ENCODE measurements at regions not wholly inside any gene's neighbourhood (a gene's known extent, or its start where the extent isn't known, plus 50 kb on each side); places are given as distances from the start of the nearest gene placed in this dataset.

GRCh38 chr2:16870491-16871076, 204.9 kb upstream of the CYRIA start:
- DNase-seq = no peak

- no peak for DNase-seq
Measured at GRCh38 chr2:16869711-16870110, 204.1 kb upstream of the CYRIA start.

GRCh38 chr2:16862471-16862870, 196.8 kb upstream of the CYRIA start:
- DNase-seq = no peak

- DNase-seq = no peak
Measured at GRCh38 chr2:16861530-16861929, 195.9 kb upstream of the CYRIA start.

GRCh38 chr2:16861111-16861510, 195.5 kb upstream of the CYRIA start:
- no peak for DNase-seq

GRCh38 chr2:16860627-16861026, 195.0 kb upstream of the CYRIA start:
- no peak for DNase-seq

- DNase-seq = no peak
Measured at GRCh38 chr2:16855183-16855582, 189.5 kb upstream of the CYRIA start.

GRCh38 chr2:16853088-16853487, 187.5 kb upstream of the CYRIA start:
- no peak for DNase-seq

GRCh38 chr2:16852651-16853050, 187.0 kb upstream of the CYRIA start:
- no peak for DNase-seq

- DNase-seq = no peak
Measured at GRCh38 chr2:16851126-16851525, 185.5 kb upstream of the CYRIA start.

- DNase-seq = no peak
Measured at GRCh38 chr2:16840496-16841172, 175.0 kb upstream of the CYRIA start.

GRCh38 chr2:16832910-16833309, 167.3 kb upstream of the CYRIA start:
- no peak for DNase-seq

- no peak for DNase-seq
Measured at GRCh38 chr2:16828828-16829160, 163.2 kb upstream of the CYRIA start.

- no peak for DNase-seq
Measured at GRCh38 chr2:16828044-16828827, 162.6 kb upstream of the CYRIA start.

- no peak for DNase-seq
Measured at GRCh38 chr2:16824472-16824871, 158.8 kb upstream of the CYRIA start.

GRCh38 chr2:16821692-16822091, 156.1 kb upstream of the CYRIA start:
- DNase-seq = no peak

GRCh38 chr2:16818203-16818556, 152.5 kb upstream of the CYRIA start:
- no peak for DNase-seq

- DNase-seq = no peak
Measured at GRCh38 chr2:16817305-16818202, 151.9 kb upstream of the CYRIA start.

- no peak for DNase-seq
Measured at GRCh38 chr2:16816522-16816921, 150.9 kb upstream of the CYRIA start.

- no peak for DNase-seq
Measured at GRCh38 chr2:16816016-16816415, 150.4 kb upstream of the CYRIA start.

- no peak for DNase-seq
Measured at GRCh38 chr2:16813593-16813992, 148.0 kb upstream of the CYRIA start.

GRCh38 chr2:16798472-16798871, 132.8 kb upstream of the CYRIA start:
- no peak for DNase-seq

GRCh38 chr2:16791496-16791895, 125.9 kb upstream of the CYRIA start:
- DNase-seq = no peak

Data from stimulated activated CD4-positive, alpha-beta T cell treated with anti-CD3 and anti-CD28 coated beads, Interleukin-15, amount 100 ng/mL, for 24 hours (primary cell).